ENCODE measurements at regions not wholly inside any gene's neighbourhood (a gene's known extent, or its start where the extent isn't known, plus 50 kb on each side); places are given as distances from the start of the nearest gene placed in this dataset.

- H3K27ac Mint-ChIP-seq = no peak overlapping the region
- DNase-seq (ENCODE audit: low spot score) (no peak), ATAC-seq (peak; percentile 30; the same call in 1 of the 2 replicates)
- H3K4me1 Mint-ChIP-seq = peaks cover 21% of the 10 kb centered on the region
- H3K36me3 Mint-ChIP-seq = 0 out of 2 replicates have a peak, but pooled peaks cover 2% of the 10 kb centered on the region
- no peak overlapping the region for H3K4me3 Mint-ChIP-seq
- ChIA-PET CTCF (interaction anchor here (1.4 kb wide), 1 partner anchor 87 kb away, joined by 5 read pairs; no protein-coding TSS in a partner anchor), POLR2A (no interaction called here)
- no peak for TF ChIP-seq NR2C2 (CRISPR knock-in tag; IDR thresholded peaks at IDR 0.05)
- no peak for TF ChIP-seq ESRRA (CRISPR knock-in tag; IDR thresholded peaks at IDR 0.05; ENCODE audit: borderline replicate concordance)
- TF ChIP-seq ZBTB21 (CRISPR knock-in tag; IDR thresholded peaks at IDR 0.05; ENCODE audit: borderline replicate concordance) = no peak
- peaks cover 11% of the 10 kb centered on the region for H3K9me3 Mint-ChIP-seq
- no peaks in the 10 kb centered on the region for H3K27me3 Mint-ChIP-seq (ENCODE audit: low read depth)
These were observed 267.6 kb upstream of the DDI1 start for GRCh38 chr11:103768816-103769215.

DNA sequence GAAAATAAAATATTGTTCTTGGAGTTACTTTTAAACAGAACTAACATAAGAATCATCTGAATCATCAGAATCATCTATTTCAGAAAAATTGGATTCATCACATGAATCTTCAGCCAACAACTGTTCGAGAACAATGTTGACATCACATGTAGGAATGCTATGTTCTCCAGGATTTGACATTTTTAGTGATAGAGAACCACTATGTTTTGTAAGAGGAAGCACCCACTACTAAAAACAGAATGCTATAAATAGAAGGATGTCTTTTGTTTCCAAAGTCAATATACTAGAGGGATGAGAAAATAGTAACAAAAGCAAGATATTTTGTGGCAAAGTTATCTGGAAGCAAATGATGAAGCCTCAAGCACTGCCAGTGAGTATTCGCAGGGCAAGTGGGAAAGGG lies 263.4 kb upstream of the DDI1 start:
- ATAC-seq (no peak), DNase-seq (ENCODE audit: low spot score) (no peak)
- Mint-ChIP-seq H3K4me1 (peaks cover 13% of the 10 kb centered on the region), H3K36me3 (no peaks in the 10 kb centered on the region), H3K27ac (no peak overlapping the region), H3K9me3 (no peaks in the 10 kb centered on the region), H3K4me3 (no peak overlapping the region), H3K27me3 (ENCODE audit: low read depth) (no peaks in the 10 kb centered on the region)
- ChIA-PET CTCF (no interaction called here), POLR2A (no interaction called here)
- TF ChIP-seq, protein P1, sequence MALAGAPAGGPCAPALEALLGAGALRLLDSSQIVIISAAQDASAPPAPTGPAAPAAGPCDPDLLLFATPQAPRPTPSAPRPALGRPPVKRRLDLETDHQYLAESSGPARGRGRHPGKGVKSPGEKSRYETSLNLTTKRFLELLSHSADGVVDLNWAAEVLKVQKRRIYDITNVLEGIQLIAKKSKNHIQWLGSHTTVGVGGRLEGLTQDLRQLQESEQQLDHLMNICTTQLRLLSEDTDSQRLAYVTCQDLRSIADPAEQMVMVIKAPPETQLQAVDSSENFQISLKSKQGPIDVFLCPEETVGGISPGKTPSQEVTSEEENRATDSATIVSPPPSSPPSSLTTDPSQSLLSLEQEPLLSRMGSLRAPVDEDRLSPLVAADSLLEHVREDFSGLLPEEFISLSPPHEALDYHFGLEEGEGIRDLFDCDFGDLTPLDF (CRISPR knock-in tag; IDR thresholded peaks at IDR 0.05) = no peak

GRCh38 chr11:103773537-103773936 lies 262.9 kb upstream of the DDI1 start:
- no peaks in the 10 kb centered on the region for H3K36me3 Mint-ChIP-seq
- ChIA-PET CTCF (no interaction called here), POLR2A (no interaction called here)
- DNase-seq (ENCODE audit: low spot score) = no peak
- no peak overlapping the region for H3K27ac Mint-ChIP-seq
- H3K9me3 Mint-ChIP-seq = no peaks in the 10 kb centered on the region
- no peak overlapping the region for H3K4me3 Mint-ChIP-seq
- H3K4me1 Mint-ChIP-seq = peaks cover 11% of the 10 kb centered on the region
- no peaks in the 10 kb centered on the region for H3K27me3 Mint-ChIP-seq (ENCODE audit: low read depth)
- ATAC-seq = no peak
- TF ChIP-seq ESRRA (CRISPR knock-in tag; IDR thresholded peaks at IDR 0.05; ENCODE audit: borderline replicate concordance) (no peak), TEAD4 (CRISPR knock-in tag; IDR thresholded peaks at IDR 0.05) (no peak), KAT7 (CRISPR knock-in tag; IDR thresholded peaks at IDR 0.05; ENCODE audit: borderline replicate concordance) (no peak), AR (CRISPR knock-in tag; IDR thresholded peaks at IDR 0.05) (no peak), ZBTB21 (CRISPR knock-in tag; IDR thresholded peaks at IDR 0.05; ENCODE audit: borderline replicate concordance) (no peak), STAT6 (CRISPR knock-in tag; conservative IDR thresholded peaks at IDR 0.05; ENCODE audit: low read depth) (no peak), JAZF1 (CRISPR knock-in tag; IDR thresholded peaks at IDR 0.05) (no peak), NFE2L1 (CRISPR knock-in tag; IDR thresholded peaks at IDR 0.05) (no peak), MAX (CRISPR knock-in tag; IDR thresholded peaks at IDR 0.05) (no peak), NFATC4 (CRISPR knock-in tag; IDR thresholded peaks at IDR 0.05) (no peak), CREM (CRISPR knock-in tag; IDR thresholded peaks at IDR 0.05) (no peak)
- TF ChIP-seq, protein P1 (CRISPR knock-in tag; IDR thresholded peaks at IDR 0.05) = no peak
- TF ChIP-seq, protein P2, sequence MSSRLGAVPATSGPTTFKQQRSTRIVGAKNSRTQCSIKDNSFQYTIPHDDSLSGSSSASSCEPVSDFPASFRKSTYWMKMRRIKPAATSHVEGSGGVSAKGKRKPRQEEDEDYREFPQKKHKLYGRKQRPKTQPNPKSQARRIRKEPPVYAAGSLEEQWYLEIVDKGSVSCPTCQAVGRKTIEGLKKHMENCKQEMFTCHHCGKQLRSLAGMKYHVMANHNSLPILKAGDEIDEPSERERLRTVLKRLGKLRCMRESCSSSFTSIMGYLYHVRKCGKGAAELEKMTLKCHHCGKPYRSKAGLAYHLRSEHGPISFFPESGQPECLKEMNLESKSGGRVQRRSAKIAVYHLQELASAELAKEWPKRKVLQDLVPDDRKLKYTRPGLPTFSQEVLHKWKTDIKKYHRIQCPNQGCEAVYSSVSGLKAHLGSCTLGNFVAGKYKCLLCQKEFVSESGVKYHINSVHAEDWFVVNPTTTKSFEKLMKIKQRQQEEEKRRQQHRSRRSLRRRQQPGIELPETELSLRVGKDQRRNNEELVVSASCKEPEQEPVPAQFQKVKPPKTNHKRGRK (CRISPR knock-in tag; IDR thresholded peaks at IDR 0.05; ENCODE audit: borderline replicate concordance) = no peak
- TF ChIP-seq, protein P3, sequence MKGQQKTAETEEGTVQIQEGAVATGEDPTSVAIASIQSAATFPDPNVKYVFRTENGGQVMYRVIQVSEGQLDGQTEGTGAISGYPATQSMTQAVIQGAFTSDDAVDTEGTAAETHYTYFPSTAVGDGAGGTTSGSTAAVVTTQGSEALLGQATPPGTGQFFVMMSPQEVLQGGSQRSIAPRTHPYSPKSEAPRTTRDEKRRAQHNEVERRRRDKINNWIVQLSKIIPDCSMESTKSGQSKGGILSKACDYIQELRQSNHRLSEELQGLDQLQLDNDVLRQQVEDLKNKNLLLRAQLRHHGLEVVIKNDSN (CRISPR knock-in tag; IDR thresholded peaks at IDR 0.05) = no peak
- TF ChIP-seq, protein P4, sequence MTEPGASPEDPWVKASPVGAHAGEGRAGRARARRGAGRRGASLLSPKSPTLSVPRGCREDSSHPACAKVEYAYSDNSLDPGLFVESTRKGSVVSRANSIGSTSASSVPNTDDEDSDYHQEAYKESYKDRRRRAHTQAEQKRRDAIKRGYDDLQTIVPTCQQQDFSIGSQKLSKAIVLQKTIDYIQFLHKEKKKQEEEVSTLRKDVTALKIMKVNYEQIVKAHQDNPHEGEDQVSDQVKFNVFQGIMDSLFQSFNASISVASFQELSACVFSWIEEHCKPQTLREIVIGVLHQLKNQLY (CRISPR knock-in tag; IDR thresholded peaks at IDR 0.05) = no peak
